Stomach (tissue), 8 donors: ENCODE measurements at regions not wholly inside any gene's neighbourhood (a gene's known extent, or its start where the extent isn't known, plus 50 kb on each side); places are given as distances from the start of the nearest gene placed in this dataset.
"Not testable (repeated sequence)": the region's sequence is repeated elsewhere in the genome, so short reads cannot be mapped to it uniquely, and the experiment has no call there.

Experiments used
- DNase-seq, 2 donors: peaks; one replicate each; pipeline versions ENCODE4 v3.0.0 to v3.0.0-alpha.2; 2013 to 2019
- H3K27ac ChIP-seq, 5 donors: fragments of 200-600 bp in 4 of 5; sonication (generic) in 4 of 5; one replicate each; pipeline ENCODE4 v1.5.1; 2013 to 2019; ENCODE audit warnings: mild to moderate bottlenecking in 1 of 5, moderate library complexity in 1 of 5
- H3K27me3 ChIP-seq, 3 donors: fragments of 200-600 bp; sonication (generic); one replicate each; pipeline ENCODE4 v1.5.1; 2017 to 2019; ENCODE audit warnings: mixed run types in 1 of 3
- H3K36me3 ChIP-seq, 4 donors: fragments of 200-600 bp; sonication (generic); 1 replicate in 3 of 4; 2 replicates in 1 of 4; pipeline ENCODE4 v1.5.1; 2016 to 2019
- H3K4me1 ChIP-seq, 4 donors: fragments of 200-600 bp; sonication (generic); one replicate each; pipeline ENCODE4 v1.5.1; 2016 to 2019
- H3K4me3 ChIP-seq, 4 donors: fragments of 200-600 bp; sonication (generic) in 3 of 4; one replicate each; pipeline ENCODE4 v1.5.1; 2016 to 2019; ENCODE audit warnings: mild to moderate bottlenecking in 1 of 4
- H3K9me3 ChIP-seq, 4 donors: fragments of 200-600 bp; sonication (generic); one replicate each; pipeline ENCODE4 v1.5.1; 2016 to 2019
- CTCF ChIP-seq, 7 experiments: fragments of 450-650 bp in 4 of 7; fragments of 200-600 bp in 3 of 7; sonication (generic) in 3 of 7; IDR thresholded peaks; one replicate each; pipeline ENCODE4 v1.5.1; 2016 to 2019; ENCODE audit warnings: antibody characterized with exemption in 7 of 7, control low read depth in 2 of 7, mild to moderate bottlenecking in 1 of 7
- EP300 ChIP-seq: sonication (generic); formaldehyde crosslinking; IDR thresholded peaks from one replicate; pipeline ENCODE4 v1.6.1; 2017; ENCODE audit warnings: antibody characterized with exemption
- POLR2A ChIP-seq, 4 donors: fragments of 450-650 bp; IDR thresholded peaks; one replicate each; pipeline ENCODE4 v1.6.1; 2016; ENCODE audit warnings: antibody characterized with exemption in 4 of 4, control low read depth in 2 of 4, mild to moderate bottlenecking in 1 of 4, moderate library complexity in 1 of 4
- POLR2AphosphoS5 ChIP-seq, 3 donors: sonication (generic); formaldehyde crosslinking; IDR thresholded peaks; one replicate each; pipeline ENCODE4 v1.6.1; 2016; ENCODE audit warnings: antibody characterized with exemption in 3 of 3
- WGBS, 5 donors: extraction: QIAGEN DNeasy Blood & Tissue Kit in 3 of 5; methylation state at CpG; one replicate each; pipeline versions ENCODE4 v1.1.5 to v1.1.7; 2013 to 2018; 5-methylcytosine and 5-hydroxymethylcytosine counted together
- intact Hi-C: fragments of 100-400 bp; cut with DNase I; formaldehyde crosslinking; loops from one replicate; pipeline ENCODE4 v1.15.1; 2023; ENCODE audit warnings: low total_unique reads
- donor health status: healthy with polysubstance abuse.
- donor health status: Bipolar disorder and iron deficiency.
- donor health status: healthy.

GRCh38 chr5:124910354-124911016 lies 164.0 kb upstream of the ZNF608 start:
- WGBS, 5 donors: 78 to 87% (median 80%) methylated on average over 3 of the region's 3 CpGs
- no peaks in the 10 kb centered on the region for H3K36me3 ChIP-seq
- intact Hi-C loops: no loop called here
- DNase-seq: no peak
- no peaks in the 10 kb centered on the region for H3K27me3 ChIP-seq
- no peak overlapping the region for H3K27ac ChIP-seq
- TF ChIP-seq POLR2A (IDR thresholded peaks at IDR 0.05) (no peak), CTCF (IDR thresholded peaks at IDR 0.05) (no peak), EP300 (no peak), POLR2AphosphoS5 (IDR thresholded peaks at IDR 0.05) (no peak)
- H3K9me3 ChIP-seq: no peaks in the 10 kb centered on the region
- H3K4me1 ChIP-seq: peaks cover 19 to 53% (median 38%) of the 10 kb centered on the region in 4 donors
- no peak overlapping the region for H3K4me3 ChIP-seq

- Histone ChIP-seq H3K27ac (no peak overlapping the region), H3K36me3 (no peaks in the 10 kb centered on the region), H3K27me3 (no peaks in the 10 kb centered on the region), H3K4me3 (no peak overlapping the region), H3K4me1 (peaks cover under 1 to 30% (median 16%) of the 10 kb centered on the region in 4 donors), H3K9me3 (no peaks in the 10 kb centered on the region)
- WGBS, 5 donors: 92 to 95% (median 93%) methylated on average over 19 to 20 of the region's 20 CpGs
- TF ChIP-seq CTCF (IDR thresholded peaks at IDR 0.05) (no peak), POLR2A (IDR thresholded peaks at IDR 0.05) (no peak), POLR2AphosphoS5 (IDR thresholded peaks at IDR 0.05) (no peak), EP300 (no peak)
- intact Hi-C loops: no loop called here
- DNase-seq: no peak
Measured at GRCh38 chr5:124912638-124913328, 166.3 kb upstream of the ZNF608 start.

DNA sequence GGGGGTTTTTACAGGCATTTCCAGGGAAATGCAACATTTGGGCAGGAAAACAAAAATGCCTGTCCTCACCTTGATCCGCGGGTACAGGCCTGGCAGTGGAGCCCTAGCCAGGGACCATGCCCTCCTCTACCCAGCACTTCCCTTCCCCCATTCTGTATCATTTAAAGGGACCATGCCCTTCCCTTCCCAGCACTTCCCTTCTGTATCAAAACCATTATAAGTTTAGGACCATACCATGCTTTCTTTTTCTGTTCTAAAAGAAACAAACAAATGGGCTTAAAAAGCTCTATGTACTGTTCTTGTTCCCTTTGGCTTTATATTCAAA lies 166.9 kb upstream of the ZNF608 start:
- no peak for DNase-seq
- no peak overlapping the region for H3K27ac ChIP-seq
- no peaks in the 10 kb centered on the region for H3K36me3 ChIP-seq
- H3K9me3 ChIP-seq: no peaks in the 10 kb centered on the region
- no peak overlapping the region for H3K4me3 ChIP-seq
- peaks cover 0 to 25% (median 11%) of the 10 kb centered on the region in 4 donors for H3K4me1 ChIP-seq
- intact Hi-C loops: no loop called here
- no peaks in the 10 kb centered on the region for H3K27me3 ChIP-seq
- WGBS, 5 donors: 60 to 98% (median 93%) methylated on average over 2 of the region's 2 CpGs
- no peak for TF ChIP-seq POLR2A (IDR thresholded peaks at IDR 0.05)
- TF ChIP-seq POLR2AphosphoS5 (IDR thresholded peaks at IDR 0.05): no peak
- TF ChIP-seq CTCF (IDR thresholded peaks at IDR 0.05): no peak
- no peak for TF ChIP-seq EP300

DNA sequence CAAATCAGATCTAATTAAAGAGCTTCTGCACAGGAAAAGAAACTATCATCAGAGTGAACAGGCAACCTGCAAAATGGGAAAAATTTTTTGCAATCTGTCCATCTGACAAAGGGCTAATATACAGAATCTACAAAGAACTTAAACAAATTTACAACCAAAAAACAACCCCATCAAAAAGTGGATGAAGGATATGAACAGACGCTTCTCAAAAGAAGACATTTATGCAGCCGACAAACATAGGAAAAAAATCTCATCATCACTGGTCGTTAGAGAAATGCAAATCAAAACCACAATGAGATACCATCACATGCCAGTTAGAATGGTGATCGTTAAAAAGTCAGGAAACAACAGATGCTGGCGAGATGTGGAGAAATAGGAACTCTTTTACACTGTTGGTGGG lies 169.9 kb upstream of the ZNF608 start:
- DNase-seq, H3K4me1 ChIP-seq, H3K9me3 ChIP-seq, H3K27ac ChIP-seq, H3K36me3 ChIP-seq, H3K27me3 ChIP-seq, intact Hi-C loops, H3K4me3 ChIP-seq: not testable (repeated sequence)
- WGBS, 5 donors: 59 to 67% (median 63%) methylated on average over 5 of the region's 5 CpGs

DNA sequence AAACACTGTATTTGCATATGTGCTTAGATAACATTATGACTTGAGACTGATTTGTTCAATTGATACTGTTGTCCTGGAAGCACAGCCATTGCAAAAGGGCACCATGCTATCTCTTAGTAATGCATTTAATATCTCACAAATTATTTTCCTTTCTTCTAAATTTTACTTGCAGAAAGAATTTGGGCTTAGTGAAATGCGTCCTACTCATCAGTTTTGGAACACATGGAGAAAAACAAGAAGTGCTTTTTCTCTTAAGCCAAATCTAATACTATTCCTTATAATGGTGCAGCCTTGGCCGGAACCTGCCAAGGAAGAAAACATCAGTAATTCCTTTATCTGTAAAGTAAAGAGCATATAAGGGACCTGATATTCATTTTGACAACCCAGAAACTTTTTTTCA lies 172.2 kb upstream of the ZNF608 start:
- Histone ChIP-seq H3K27ac (no peak overlapping the region), H3K4me3 (no peak overlapping the region), H3K9me3 (no peaks in the 10 kb centered on the region), H3K36me3 (no peaks in the 10 kb centered on the region), H3K27me3 (no peaks in the 10 kb centered on the region), H3K4me1 (peaks cover 0 to 18% (median 7%) of the 10 kb centered on the region in 4 donors)
- intact Hi-C loops: no loop called here
- WGBS, 5 donors: 85 to 94% (median 90%) methylated on average over 2 of the region's 2 CpGs
- no peak for DNase-seq
- TF ChIP-seq CTCF (IDR thresholded peaks at IDR 0.05): no peak
- TF ChIP-seq POLR2A (IDR thresholded peaks at IDR 0.05): no peak
- TF ChIP-seq POLR2AphosphoS5 (IDR thresholded peaks at IDR 0.05): no peak
- TF ChIP-seq EP300: no peak
